H9 (cell line): ENCODE measurements at regions not wholly inside any gene's neighbourhood (a gene's known extent, or its start where the extent isn't known, plus 50 kb on each side); places are given as distances from the start of the nearest gene placed in this dataset.

Experiments
- DNase-seq: peaks from one replicate; pipeline ENCODE4 v3.0.0-alpha.2; 2017
- H2AFZ ChIP-seq: one replicate; pipeline ENCODE4 v1.6.1; 2013; ENCODE audit warnings: mild to moderate bottlenecking, low read length, control low read depth, moderate library complexity
- H2AK5ac ChIP-seq: 2 replicates; pipeline ENCODE4 v1.6.1; 2013; ENCODE audit warnings: low read length, control low read depth, mixed read lengths; ENCODE audit not compliant: insufficient read length
- H2BK120ac ChIP-seq: one replicate; pipeline ENCODE4 v1.6.1; 2013; ENCODE audit warnings: low read depth, mild to moderate bottlenecking, low read length, control low read depth, inconsistent platforms; ENCODE audit not compliant: poor library complexity, severe bottlenecking
- H2BK12ac ChIP-seq: 2 replicates; pipeline ENCODE4 v1.6.1; 2013; ENCODE audit warnings: low read length, control low read depth, mixed read lengths, low read depth; ENCODE audit not compliant: insufficient read length
- H2BK15ac ChIP-seq: 2 replicates; pipeline ENCODE4 v1.6.1; 2013; ENCODE audit warnings: low read depth, low read length, control low read depth
- H2BK20ac ChIP-seq: one replicate; pipeline ENCODE4 v1.6.1; 2013; ENCODE audit warnings: low read depth, mild to moderate bottlenecking, low read length, control low read depth, inconsistent platforms; ENCODE audit not compliant: poor library complexity, severe bottlenecking
- H2BK5ac ChIP-seq: 2 replicates; pipeline ENCODE4 v1.6.1; 2013; ENCODE audit warnings: low read length, control low read depth, mixed read lengths; ENCODE audit not compliant: insufficient read length
- H3K14ac ChIP-seq: 2 replicates; pipeline ENCODE4 v1.6.1; 2013; ENCODE audit warnings: low read length, control low read depth; ENCODE audit not compliant: insufficient read depth
- H3K18ac ChIP-seq: 2 replicates; pipeline ENCODE4 v1.6.1; 2013; ENCODE audit warnings: low read depth, mild to moderate bottlenecking, mixed read lengths, low read length, control low read depth; ENCODE audit not compliant: insufficient read length
- H3K23ac ChIP-seq: 2 replicates; pipeline ENCODE4 v1.6.1; 2013; ENCODE audit warnings: low read length, control low read depth, mixed read lengths, low read depth; ENCODE audit not compliant: insufficient read length
- H3K23me2 ChIP-seq: 2 replicates; pipeline ENCODE4 v1.6.1; 2013; ENCODE audit warnings: low read depth, mild to moderate bottlenecking, mixed read lengths, low read length, control low read depth; ENCODE audit not compliant: insufficient read length, poor library complexity, severe bottlenecking
- H3K27ac ChIP-seq: 2 replicates; pipeline ENCODE4 v1.5.1; 2013; ENCODE audit warnings: low read length, control low read depth, mixed read lengths, low read depth; ENCODE audit not compliant: insufficient read length
- H3K27me3 ChIP-seq: 2 replicates; pipeline ENCODE4 v1.6.1; 2013; ENCODE audit warnings: low read length, control low read depth, inconsistent platforms; ENCODE audit not compliant: insufficient read depth
- H3K4ac ChIP-seq: 2 replicates; pipeline ENCODE4 v1.6.1; 2013; ENCODE audit warnings: low read depth, mild to moderate bottlenecking, control low read depth, inconsistent platforms, low read length, moderate library complexity
- H3K4me1 ChIP-seq: 2 replicates; pipeline ENCODE4 v1.6.1; 2013; ENCODE audit warnings: low read length, control low read depth, inconsistent platforms; ENCODE audit not compliant: insufficient read depth
- H3K4me2 ChIP-seq: 2 replicates; pipeline ENCODE4 v1.6.1; 2013; ENCODE audit warnings: low read length, control low read depth, mixed read lengths; ENCODE audit not compliant: insufficient read length, insufficient read depth
- H3K56ac ChIP-seq: 2 replicates; pipeline ENCODE4 v1.6.1; 2013; ENCODE audit warnings: low read depth, mild to moderate bottlenecking, mixed read lengths, low read length, control low read depth; ENCODE audit not compliant: insufficient read length
- H3K79me1 ChIP-seq: 2 replicates; pipeline ENCODE4 v1.6.1; 2013; ENCODE audit warnings: low read depth, mild to moderate bottlenecking, moderate library complexity, low read length, control low read depth, inconsistent platforms; ENCODE audit not compliant: insufficient read depth, poor library complexity, severe bottlenecking
- H3K79me2 ChIP-seq: 2 replicates; pipeline ENCODE4 v1.6.1; 2013; ENCODE audit warnings: low read length, control low read depth, inconsistent platforms; ENCODE audit not compliant: insufficient read depth
- H3K9ac ChIP-seq: 2 replicates; pipeline ENCODE4 v1.6.1; 2013; ENCODE audit warnings: low read length, control low read depth, mixed read lengths; ENCODE audit not compliant: insufficient read length; ENCODE audit errors: extremely low read depth
- H3K9me3 ChIP-seq: one replicate; pipeline ENCODE4 v1.6.1; 2013; ENCODE audit warnings: low read depth, low read length, inconsistent platforms; ENCODE audit not compliant: control insufficient read depth
- H3T11ph ChIP-seq: one replicate; pipeline ENCODE4 v1.6.1; 2013; ENCODE audit warnings: mild to moderate bottlenecking, low read length, control low read depth, inconsistent platforms
- H4K20me1 ChIP-seq: one replicate; pipeline ENCODE4 v1.6.1; 2013; ENCODE audit not compliant: control insufficient read depth, insufficient read length, insufficient read depth
- H4K5ac ChIP-seq: 2 replicates; pipeline ENCODE4 v1.6.1; 2013; ENCODE audit warnings: low read depth, mild to moderate bottlenecking, mixed read lengths, low read length, control low read depth; ENCODE audit not compliant: insufficient read length
- H4K8ac ChIP-seq: replicated peaks from 2 replicates; pipeline ENCODE4 v1.6.1; 2013; ENCODE audit warnings: low read length, control low read depth, mixed read lengths, low read depth; ENCODE audit not compliant: insufficient read length
- H4K91ac ChIP-seq: 2 replicates; pipeline ENCODE4 v1.6.1; 2013; ENCODE audit warnings: low read depth, mild to moderate bottlenecking, moderate library complexity, mixed read lengths, low read length, control low read depth; ENCODE audit not compliant: insufficient read length
- H3K27ac Mint-ChIP-seq, 3 experiments: 2 replicates in 2 of 3; 3 replicates in 1 of 3; pipeline ENCODE4 v1.8.0; 2020 to 2021; ENCODE audit warnings: mixed read lengths in 3 of 3, mild to moderate bottlenecking in 1 of 3, moderate library complexity in 1 of 3
- H3K27me3 Mint-ChIP-seq: 2 replicates; pipeline ENCODE4 v1.8.0; 2021; ENCODE audit warnings: low read depth, mild to moderate bottlenecking, moderate library complexity, mixed read lengths
- H3K36me3 Mint-ChIP-seq, 3 experiments: 2 replicates in 2 of 3; 3 replicates in 1 of 3; pipeline ENCODE4 v1.8.0; 2020 to 2021; ENCODE audit warnings: low read depth in 3 of 3, mixed read lengths in 3 of 3; ENCODE audit not compliant: insufficient read depth in 1 of 3
- H3K4me1 Mint-ChIP-seq, 2 experiments: 2 replicates each; pipeline ENCODE4 v1.8.0; 2020; ENCODE audit warnings: mixed read lengths in 2 of 2
- H3K4me3 Mint-ChIP-seq, 2 experiments: 2 replicates in 1 of 2; 3 replicates in 1 of 2; pipeline ENCODE4 v1.8.0; 2020 to 2021; ENCODE audit warnings: mild to moderate bottlenecking in 2 of 2, mixed read lengths in 2 of 2, moderate library complexity in 1 of 2
- H3K9me3 Mint-ChIP-seq, 2 experiments: 2 replicates in 1 of 2; 3 replicates in 1 of 2; pipeline ENCODE4 v1.8.0; 2020; ENCODE audit warnings: mild to moderate bottlenecking in 2 of 2, mixed read lengths in 2 of 2, moderate library complexity in 1 of 2
- WGBS: extraction: QIAGEN DNeasy Blood & Tissue Kit; methylation state at CpG from one replicate; pipeline ENCODE4 v1.1.7; 2013; ENCODE audit warnings: missing lambda C conversion rate, low lambda C conversion rate, mixed read lengths; ENCODE audit not compliant: insufficient read length; ENCODE audit errors: extremely low coverage; 5-methylcytosine and 5-hydroxymethylcytosine counted together
- TF ChIP-seq, protein P1 (sequence below): fragments of 200-600 bp; sonication (generic); conservative IDR thresholded peaks from 3 replicates; pipeline ENCODE4 v1.8.0; 2021; ENCODE audit warnings: antibody characterized with exemption, mild to moderate bottlenecking

DNA sequence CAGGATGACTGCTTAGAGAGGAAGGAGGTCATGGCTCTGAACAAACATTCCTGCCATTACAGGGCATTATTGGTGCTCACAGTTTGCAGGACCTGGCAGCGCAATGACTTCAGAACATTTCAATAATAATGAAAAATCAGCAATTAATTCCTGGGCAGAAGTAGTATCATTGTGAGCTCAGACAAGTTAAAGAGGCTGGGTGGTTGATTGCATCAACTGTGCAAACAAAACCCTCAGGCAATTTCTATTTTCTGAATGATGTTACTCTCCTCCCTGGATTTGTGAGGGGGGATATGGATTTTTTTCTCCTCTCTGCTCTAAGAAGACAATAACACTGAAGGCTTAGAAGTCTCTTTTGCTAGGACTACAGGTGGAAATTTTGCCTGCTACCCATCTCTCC, 168.1 kb upstream of the TACR1 start:
- no peak overlapping the region for H3K18ac ChIP-seq
- no peak overlapping the region for H3K56ac ChIP-seq
- H3K9me3 ChIP-seq = no peaks in the 10 kb centered on the region
- no peaks in the 10 kb centered on the region for H4K20me1 ChIP-seq
- H3K4ac ChIP-seq = no peak overlapping the region
- no peak overlapping the region for H3K27ac Mint-ChIP-seq
- H3T11ph ChIP-seq = no peak overlapping the region
- no peak overlapping the region for H2BK20ac ChIP-seq
- no peaks in the 10 kb centered on the region for H3K79me1 ChIP-seq
- no peak overlapping the region for H3K14ac ChIP-seq
- TF ChIP-seq, protein P1, sequence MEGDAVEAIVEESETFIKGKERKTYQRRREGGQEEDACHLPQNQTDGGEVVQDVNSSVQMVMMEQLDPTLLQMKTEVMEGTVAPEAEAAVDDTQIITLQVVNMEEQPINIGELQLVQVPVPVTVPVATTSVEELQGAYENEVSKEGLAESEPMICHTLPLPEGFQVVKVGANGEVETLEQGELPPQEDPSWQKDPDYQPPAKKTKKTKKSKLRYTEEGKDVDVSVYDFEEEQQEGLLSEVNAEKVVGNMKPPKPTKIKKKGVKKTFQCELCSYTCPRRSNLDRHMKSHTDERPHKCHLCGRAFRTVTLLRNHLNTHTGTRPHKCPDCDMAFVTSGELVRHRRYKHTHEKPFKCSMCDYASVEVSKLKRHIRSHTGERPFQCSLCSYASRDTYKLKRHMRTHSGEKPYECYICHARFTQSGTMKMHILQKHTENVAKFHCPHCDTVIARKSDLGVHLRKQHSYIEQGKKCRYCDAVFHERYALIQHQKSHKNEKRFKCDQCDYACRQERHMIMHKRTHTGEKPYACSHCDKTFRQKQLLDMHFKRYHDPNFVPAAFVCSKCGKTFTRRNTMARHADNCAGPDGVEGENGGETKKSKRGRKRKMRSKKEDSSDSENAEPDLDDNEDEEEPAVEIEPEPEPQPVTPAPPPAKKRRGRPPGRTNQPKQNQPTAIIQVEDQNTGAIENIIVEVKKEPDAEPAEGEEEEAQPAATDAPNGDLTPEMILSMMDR = no peak
- H2BK5ac ChIP-seq = no peak overlapping the region
- no peak overlapping the region for H4K8ac ChIP-seq
- no peaks in the 10 kb centered on the region for H3K4me1 Mint-ChIP-seq
- H3K4me2 ChIP-seq = no peak overlapping the region
- H3K9me3 Mint-ChIP-seq = peaks cover 22 to 25% of the 10 kb centered on the region in 2 experiments
- H3K23me2 ChIP-seq = no peaks in the 10 kb centered on the region
- H4K91ac ChIP-seq = no peak overlapping the region
- H2BK12ac ChIP-seq = no peak overlapping the region
- H2BK120ac ChIP-seq = no peak overlapping the region
- no peaks in the 10 kb centered on the region for H3K79me2 ChIP-seq
- no peak for DNase-seq
- no peak overlapping the region for H2AFZ ChIP-seq
- no peak overlapping the region for H2BK15ac ChIP-seq
- no peak overlapping the region for H3K4me3 Mint-ChIP-seq
- no peak overlapping the region for H2AK5ac ChIP-seq
- H3K4me1 ChIP-seq = no peaks in the 10 kb centered on the region
- peaks cover 7 to 23% (median 9%) of the 10 kb centered on the region in 3 experiments; a peak in 6 of 7 replicates for H3K36me3 Mint-ChIP-seq
- no CpG with 5 or more reads among the region's 1 CpG for WGBS
- H3K23ac ChIP-seq = no peak overlapping the region
- no peak overlapping the region for H3K9ac ChIP-seq
- H4K5ac ChIP-seq = no peak overlapping the region
- H3K27me3 ChIP-seq = no peaks in the 10 kb centered on the region
- no peak overlapping the region for H3K27ac ChIP-seq
- no peaks in the 10 kb centered on the region; the same call in 1 of the 2 replicates for H3K27me3 Mint-ChIP-seq
